Right cardiac atrium (tissue), 5 donors: ENCODE measurements at regions not wholly inside any gene's neighbourhood (a gene's known extent, or its start where the extent isn't known, plus 50 kb on each side); places are given as distances from the start of the nearest gene placed in this dataset.
A peak's percentile ranks its signal among the peaks of the same experiment; 100 is the strongest.
"Not testable (repeated sequence)": the region's sequence is repeated elsewhere in the genome, so short reads cannot be mapped to it uniquely, and the experiment has no call there.

Experiments
- ATAC-seq, 2 donors: fragments of 200-7000 bp; cut with Tn5 transposase; one replicate each; pipeline versions ENCODE4 v1.8.0 to v1.9.1; 2020; ENCODE audit warnings: moderate library complexity in 2 of 2, mild to moderate bottlenecking in 1 of 2
- DNase-seq, 3 donors: peaks; one replicate each; pipeline ENCODE4 v3.0.0-alpha.2; 2020
- H3K27ac ChIP-seq: one replicate; pipeline ENCODE4 v1.5.1; 2013; ENCODE audit warnings: mild to moderate bottlenecking, low read length, control low read depth, moderate library complexity
- H3K27me3 ChIP-seq: one replicate; pipeline ENCODE4 v1.6.1; 2013; ENCODE audit not compliant: control insufficient read depth, insufficient read depth
- H3K4me1 ChIP-seq: one replicate; pipeline ENCODE4 v1.6.1; 2013; ENCODE audit warnings: low read length; ENCODE audit not compliant: control insufficient read depth, insufficient read depth
- H3K4me3 ChIP-seq: one replicate; pipeline ENCODE4 v1.5.1; 2013; ENCODE audit warnings: low read length, control low read depth
- H3K9me3 ChIP-seq: one replicate; pipeline ENCODE4 v1.6.1; 2013; ENCODE audit warnings: low read length; ENCODE audit not compliant: control insufficient read depth
- WGBS: extraction: QIAGEN DNeasy Blood & Tissue Kit; methylation state at CpG from one replicate; pipeline ENCODE4 v1.1.7; 2013; 5-methylcytosine and 5-hydroxymethylcytosine counted together
- intact Hi-C, 4 donors: fragments of 100-400 bp; cut with DNase I; formaldehyde crosslinking; loops; one replicate each; pipeline versions ENCODE4 v1.11.0 to v1.14.0; 2022 to 2023
- donor health status: healthy with polysubstance abuse.
- donor health status: DM: no; HTN: yes; CAD: no.
- donor health status: DM: no; HTN: no; CAD: no.
- donor health status: DM: no; HTN: yes; CAD: no; lungs with severe emphysema.
- donor health status: DM: yes; HTN: yes; CAD: no.

DNA sequence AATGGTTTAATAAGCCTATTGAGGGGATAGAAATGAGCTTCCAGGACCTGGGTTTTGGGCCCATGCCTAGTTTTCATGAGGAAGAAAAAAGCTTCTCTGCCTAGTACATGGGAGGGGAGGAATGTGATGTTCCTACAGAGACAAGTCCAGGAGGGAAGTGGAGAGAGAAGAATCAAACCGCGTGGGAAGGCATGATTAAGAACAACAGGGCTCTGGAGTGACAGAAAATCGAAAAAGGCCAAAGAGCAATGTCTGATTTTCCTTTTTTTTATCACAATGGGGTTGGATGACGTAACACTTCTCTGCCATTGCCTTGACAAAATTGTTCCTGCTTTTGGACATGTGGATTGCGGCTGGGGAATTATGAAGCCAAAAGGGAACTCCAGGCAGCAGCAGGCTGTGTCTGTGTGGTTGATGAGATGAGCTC lies 258.6 kb downstream of the CXCL12 start:
- no peaks in the 10 kb centered on the region for H3K4me1 ChIP-seq
- H3K27ac ChIP-seq, result no peak overlapping the region
- DNase-seq (no peak), ATAC-seq (no peak)
- H3K4me3 ChIP-seq, result no peak overlapping the region
- intact Hi-C loops, result no loop called here
- H3K9me3 ChIP-seq, result no peaks in the 10 kb centered on the region
- no peaks in the 10 kb centered on the region for H3K27me3 ChIP-seq
- 79% methylated on average over 5 of the region's 5 CpGs for WGBS

- intact Hi-C loops, result no loop called here
- H3K4me1 ChIP-seq, result no peaks in the 10 kb centered on the region
- no peak overlapping the region for H3K27ac ChIP-seq
- H3K27me3 ChIP-seq, result no peaks in the 10 kb centered on the region
- DNase-seq, result no peak
- ATAC-seq, result no peak
- 96% methylated on average over 1 of the region's 1 CpG for WGBS
- H3K9me3 ChIP-seq, result no peaks in the 10 kb centered on the region
- no peak overlapping the region for H3K4me3 ChIP-seq
These were observed 259.0 kb downstream of the CXCL12 start for GRCh38 chr10:44125879-44126278.

DNA sequence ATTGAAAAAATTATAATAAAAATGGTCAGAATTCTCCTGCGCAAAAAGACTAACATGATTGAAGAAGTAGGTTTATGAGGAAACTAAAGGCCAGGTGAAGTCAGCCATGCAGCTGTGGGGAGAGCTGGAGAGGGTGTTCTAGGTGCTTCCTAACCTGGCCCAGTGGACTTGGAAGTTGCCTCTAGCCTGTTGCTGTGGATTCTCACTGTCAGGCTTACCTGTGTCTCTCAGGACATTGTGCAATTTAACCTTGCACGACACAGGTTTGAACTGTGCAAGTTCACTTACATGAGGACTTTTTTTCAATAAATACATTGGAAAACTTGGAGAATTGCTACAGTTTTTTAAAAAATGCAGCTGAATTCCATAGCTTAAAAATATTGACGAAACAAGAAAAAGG lies 266.4 kb downstream of the CXCL12 start:
- WGBS, result 95% methylated on average over 3 of the region's 3 CpGs
- no peak overlapping the region for H3K4me3 ChIP-seq

GRCh38 chr10:44116474-44116873 lies 268.4 kb downstream of the CXCL12 start:
- ATAC-seq (no peak), DNase-seq (no peak)
- Histone ChIP-seq H3K4me1 (no peaks in the 10 kb centered on the region), H3K27me3 (no peaks in the 10 kb centered on the region), H3K4me3 (no peak overlapping the region), H3K27ac (no peak overlapping the region), H3K9me3 (no peaks in the 10 kb centered on the region)
- WGBS, result 79% methylated on average over 7 of the region's 7 CpGs
- intact Hi-C loops, result no loop called here

More for the DNA sequence above, 266.4 kb downstream of the CXCL12 start:
- DNase-seq (no peak), ATAC-seq (no peak)
- no peaks in the 10 kb centered on the region for H3K9me3 ChIP-seq
- no peak overlapping the region for H3K27ac ChIP-seq
- intact Hi-C loops, result no loop called here
- H3K27me3 ChIP-seq, result no peaks in the 10 kb centered on the region
- no peaks in the 10 kb centered on the region for H3K4me1 ChIP-seq

DNA sequence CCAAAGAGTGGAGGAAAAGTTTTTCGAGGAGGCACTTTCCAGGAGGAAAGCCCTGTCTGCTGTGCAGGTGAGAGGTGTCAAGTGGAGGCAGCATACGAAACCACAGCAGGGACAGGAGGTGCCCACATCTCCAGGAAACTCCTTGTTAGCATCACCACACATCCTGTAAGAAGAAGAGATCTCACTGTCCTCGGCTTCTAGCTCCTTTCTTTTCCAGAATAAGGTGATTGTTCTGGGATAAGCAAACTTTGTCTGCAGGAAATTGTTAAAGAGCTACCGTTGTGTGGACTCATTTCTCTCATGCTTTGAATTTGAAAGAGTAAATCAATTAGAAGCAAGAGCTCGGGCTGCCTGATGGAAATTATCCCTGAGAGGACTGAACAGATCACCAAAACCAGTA lies 269.4 kb downstream of the CXCL12 start:
- Histone ChIP-seq H3K4me3 (no peak overlapping the region), H3K27ac (no peak overlapping the region), H3K9me3 (no peaks in the 10 kb centered on the region), H3K27me3 (no peaks in the 10 kb centered on the region), H3K4me1 (no peaks in the 10 kb centered on the region)
- intact Hi-C loops, result no loop called here
- whole genome bisulfite sequencing, result 66% methylated on average over 5 of the region's 5 CpGs
- ATAC-seq (no peak), DNase-seq (no peak)

GRCh38 chr10:44114441-44114840 lies 270.5 kb downstream of the CXCL12 start:
- Histone ChIP-seq H3K27me3 (no peaks in the 10 kb centered on the region), H3K4me1 (no peaks in the 10 kb centered on the region), H3K27ac (no peak overlapping the region), H3K4me3 (no peak overlapping the region), H3K9me3 (no peaks in the 10 kb centered on the region)
- intact Hi-C loops, result no loop called here
- ATAC-seq (no peak), DNase-seq (no peak)
- 98% methylated on average over 1 of the region's 1 CpG for WGBS

DNA sequence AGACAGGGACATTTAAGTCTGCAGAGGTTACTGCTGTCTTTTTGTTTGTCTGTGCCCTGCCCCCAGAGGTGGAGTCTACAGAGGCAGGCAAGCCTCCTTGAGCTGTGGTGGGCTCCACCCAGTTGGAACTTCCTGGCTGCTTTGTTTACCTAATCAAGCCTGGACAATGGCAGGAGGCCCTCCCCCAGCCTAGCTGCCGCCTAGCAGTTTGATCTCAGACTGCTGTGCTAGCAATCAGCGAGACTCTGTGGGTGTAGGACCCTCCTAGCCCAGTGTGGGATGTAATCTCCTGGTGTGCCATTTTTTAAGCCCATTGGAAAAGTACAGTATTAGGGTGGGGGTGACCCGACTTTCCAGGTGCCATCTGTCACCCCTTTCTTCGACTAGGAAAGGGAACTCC lies 272.6 kb downstream of the CXCL12 start:
- peak; percentile 46 to 75 (median 57) for DNase-seq
- H3K9me3 ChIP-seq, intact Hi-C loops, H3K27me3 ChIP-seq, ATAC-seq, H3K4me3 ChIP-seq, H3K27ac ChIP-seq, H3K4me1 ChIP-seq: not testable (repeated sequence)
- 61% methylated on average over 4 of the region's 4 CpGs for whole genome bisulfite sequencing

DNA sequence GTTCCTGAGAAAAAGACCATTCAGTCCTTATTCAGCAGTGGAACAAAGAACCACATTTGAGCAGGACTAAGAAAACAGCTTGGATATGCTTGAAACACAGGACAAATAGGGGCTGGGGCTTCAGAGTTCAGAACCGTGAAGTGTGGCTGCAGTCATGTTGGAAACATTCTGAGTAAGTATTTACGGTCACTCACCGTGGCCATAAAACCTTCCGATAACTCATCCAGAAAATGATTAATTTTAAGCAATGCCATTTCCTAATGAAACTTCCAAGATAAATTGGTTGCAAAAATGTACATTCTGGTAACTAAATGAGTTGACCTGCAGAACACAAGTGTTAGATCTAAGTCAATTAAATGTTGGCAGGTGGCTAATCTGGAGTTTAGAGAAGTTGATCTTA lies 279.2 kb downstream of the CXCL12 start:
- DNase-seq, result no peak
- Histone ChIP-seq H3K4me3 (no peak overlapping the region), H3K27me3 (no peaks in the 10 kb centered on the region), H3K27ac (no peak overlapping the region), H3K4me1 (no peaks in the 10 kb centered on the region), H3K9me3 (no peaks in the 10 kb centered on the region)
- no peak for ATAC-seq
- intact Hi-C loops, result no loop called here
- WGBS, result 81% methylated on average over 4 of the region's 4 CpGs

DNA sequence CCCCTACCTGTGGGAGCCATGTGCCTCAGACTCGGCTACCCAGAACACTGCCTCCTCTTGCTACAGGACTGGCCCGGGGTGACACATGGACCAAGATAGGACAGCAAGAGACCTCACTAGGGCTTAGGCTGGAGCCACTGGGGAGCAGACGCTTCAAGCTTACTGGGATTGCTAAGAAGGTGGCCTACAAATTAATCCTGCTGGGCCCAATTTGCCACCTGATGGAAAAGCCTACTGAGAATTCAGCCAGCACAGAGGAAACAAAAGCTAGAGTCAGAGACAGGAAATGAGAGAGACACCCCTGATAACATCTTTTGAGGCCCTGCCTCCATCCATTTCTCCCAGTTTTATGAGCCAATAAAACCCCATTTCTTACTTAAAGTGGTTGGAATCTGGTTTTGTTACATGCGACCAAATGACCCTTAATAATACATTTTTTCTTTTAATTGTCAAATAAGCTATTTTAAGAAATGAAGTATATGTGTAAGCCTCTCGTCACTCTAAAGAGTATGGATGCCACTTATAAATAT lies 282.1 kb downstream of the CXCL12 start:
- WGBS, result 84% methylated on average over 5 of the region's 5 CpGs
- intact Hi-C loops, result no loop called here
- no peak overlapping the region for H3K4me3 ChIP-seq

GRCh38 chr10:44101082-44101481 lies 283.8 kb downstream of the CXCL12 start:
- H3K27ac ChIP-seq, result no peak overlapping the region
- intact Hi-C loops, result no loop called here

More for the DNA sequence above, 282.1 kb downstream of the CXCL12 start:
- ATAC-seq (no peak), DNase-seq (no peak)
- Histone ChIP-seq H3K4me1 (no peaks in the 10 kb centered on the region), H3K27ac (no peak overlapping the region), H3K27me3 (no peaks in the 10 kb centered on the region), H3K9me3 (no peaks in the 10 kb centered on the region)

DNA sequence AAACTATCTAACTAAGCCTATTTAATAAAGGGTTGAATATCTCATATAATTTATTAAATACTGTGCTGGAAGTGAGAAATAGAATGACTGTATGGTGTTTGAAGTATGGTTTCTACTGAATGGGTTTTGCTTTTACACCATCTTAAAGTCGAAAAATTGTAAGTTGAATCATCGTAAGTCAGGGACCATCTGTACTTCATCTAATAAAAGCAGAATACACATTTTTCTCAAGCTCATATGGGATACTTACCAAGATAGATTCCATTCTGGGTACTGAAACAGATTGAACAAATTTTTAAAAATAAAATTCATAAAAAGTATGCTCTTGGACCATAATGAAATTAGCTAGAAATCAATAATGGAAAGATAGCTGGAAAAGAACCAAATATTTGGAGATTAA lies 285.4 kb downstream of the CXCL12 start:
- H3K4me3 ChIP-seq, result no peak overlapping the region
- H3K9me3 ChIP-seq, result no peaks in the 10 kb centered on the region
- H3K4me1 ChIP-seq, result no peaks in the 10 kb centered on the region
- ATAC-seq (no peak), DNase-seq (no peak)
- intact Hi-C loops, result no loop called here
- no peak overlapping the region for H3K27ac ChIP-seq
- 93% methylated on average over 2 of the region's 2 CpGs for WGBS
- no peaks in the 10 kb centered on the region for H3K27me3 ChIP-seq

More at GRCh38 chr10:44101082-44101481, 283.8 kb downstream of the CXCL12 start:
- H3K27me3 ChIP-seq, result no peaks in the 10 kb centered on the region
- no peak for ATAC-seq
- H3K4me1 ChIP-seq, result no peaks in the 10 kb centered on the region
- H3K9me3 ChIP-seq, result no peaks in the 10 kb centered on the region
- DNase-seq, result no peak
- WGBS, result 41% methylated on average over 1 of the region's 1 CpG
- no peak overlapping the region for H3K4me3 ChIP-seq

DNA sequence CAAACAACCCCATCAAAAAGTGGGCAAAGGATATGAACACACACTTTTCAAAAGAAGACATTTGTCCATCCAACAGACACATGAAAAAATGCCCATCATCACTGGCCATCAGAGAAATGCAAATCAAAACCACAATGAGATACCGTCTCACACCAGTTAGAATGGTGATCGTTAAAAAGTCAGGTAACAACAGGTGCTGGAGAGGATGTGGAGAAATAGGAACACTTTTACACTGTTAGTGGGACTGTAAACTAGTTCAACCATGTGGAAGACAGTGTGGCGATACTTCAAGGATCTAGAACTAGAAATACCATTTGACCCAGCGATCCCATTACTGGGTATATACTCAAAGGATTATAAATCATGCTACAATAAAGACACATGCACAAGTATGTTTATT lies 288.7 kb downstream of the CXCL12 start:
- H3K4me3 ChIP-seq, H3K27ac ChIP-seq, intact Hi-C loops, ATAC-seq, H3K4me1 ChIP-seq, H3K27me3 ChIP-seq, DNase-seq, H3K9me3 ChIP-seq: not testable (repeated sequence)
- 86% methylated on average over 4 of the region's 4 CpGs for whole genome bisulfite sequencing
